MM.1S (cell line): ENCODE measurements at regions not wholly inside any gene's neighbourhood (a gene's known extent, or its start where the extent isn't known, plus 50 kb on each side); places are given as distances from the start of the nearest gene placed in this dataset.

Experiments
- EZH2 ChIP-seq: fragments of 300-600 bp; sonication (generic); optimal IDR thresholded peaks from 2 replicates; pipeline ENCODE3; 2017; ENCODE audit warnings: low read depth, mild to moderate bottlenecking, antibody characterized with exemption, low read length, mixed read lengths
- EZH2phosphoT487 ChIP-seq: fragments of 300-600 bp; sonication (generic); IDR thresholded peaks from 2 replicates; pipeline ENCODE4 v1.6.1; 2018; ENCODE audit warnings: antibody characterized with exemption, low read length
- TF ChIP-seq, protein P1 (sequence below): fragments of 300-600 bp; sonication (generic); IDR thresholded peaks from 2 replicates; pipeline ENCODE4 v1.5.1; 2016; ENCODE audit warnings: antibody characterized with exemption, low read length, mixed read lengths

DNA sequence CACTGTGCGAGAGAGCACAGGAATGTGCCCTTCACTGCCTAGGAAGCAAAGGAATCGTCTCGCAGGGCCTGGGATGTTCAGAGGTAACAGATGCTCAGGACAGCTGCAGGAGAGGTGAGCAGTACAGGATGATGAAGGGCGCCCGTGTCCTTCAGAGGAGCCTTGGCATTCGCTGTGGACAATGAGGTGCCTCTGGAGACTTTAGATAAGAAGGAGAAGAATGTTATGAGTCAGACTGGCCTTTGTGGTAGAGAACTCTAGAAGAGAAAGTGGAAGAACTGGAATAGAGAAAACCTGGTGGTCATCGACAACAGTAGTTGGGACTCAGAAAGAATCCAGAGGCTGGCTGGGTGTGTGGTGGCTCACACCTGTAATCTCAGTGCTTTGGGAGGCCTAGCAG lies 64.4 kb upstream of the LEP start:
- TF ChIP-seq, protein P1, sequence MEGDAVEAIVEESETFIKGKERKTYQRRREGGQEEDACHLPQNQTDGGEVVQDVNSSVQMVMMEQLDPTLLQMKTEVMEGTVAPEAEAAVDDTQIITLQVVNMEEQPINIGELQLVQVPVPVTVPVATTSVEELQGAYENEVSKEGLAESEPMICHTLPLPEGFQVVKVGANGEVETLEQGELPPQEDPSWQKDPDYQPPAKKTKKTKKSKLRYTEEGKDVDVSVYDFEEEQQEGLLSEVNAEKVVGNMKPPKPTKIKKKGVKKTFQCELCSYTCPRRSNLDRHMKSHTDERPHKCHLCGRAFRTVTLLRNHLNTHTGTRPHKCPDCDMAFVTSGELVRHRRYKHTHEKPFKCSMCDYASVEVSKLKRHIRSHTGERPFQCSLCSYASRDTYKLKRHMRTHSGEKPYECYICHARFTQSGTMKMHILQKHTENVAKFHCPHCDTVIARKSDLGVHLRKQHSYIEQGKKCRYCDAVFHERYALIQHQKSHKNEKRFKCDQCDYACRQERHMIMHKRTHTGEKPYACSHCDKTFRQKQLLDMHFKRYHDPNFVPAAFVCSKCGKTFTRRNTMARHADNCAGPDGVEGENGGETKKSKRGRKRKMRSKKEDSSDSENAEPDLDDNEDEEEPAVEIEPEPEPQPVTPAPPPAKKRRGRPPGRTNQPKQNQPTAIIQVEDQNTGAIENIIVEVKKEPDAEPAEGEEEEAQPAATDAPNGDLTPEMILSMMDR: no peak
- TF ChIP-seq EZH2: no peak
- no peak for TF ChIP-seq EZH2phosphoT487
